HCT116 (cell line): ENCODE measurements at regions not wholly inside any gene's neighbourhood (a gene's known extent, or its start where the extent isn't known, plus 50 kb on each side); places are given as distances from the start of the nearest gene placed in this dataset.

ENCODE experiments used
- ATAC-seq: fragments of 200-7000 bp; cut with Tn5 transposase; 2 replicates; pipeline ENCODE4 v1.9.1; 2020; ENCODE audit warnings: mild to moderate bottlenecking, moderate library complexity
- BruUV-seq: library from RNA; stranded (reverse); fragments of 400-500 nt; replicated peaks from 2 replicates; lab custom pipeline; 2021; lab: Mats Ljungman, UMichigan
- CTCF ChIA-PET: fragments of 300-600 bp; sonication (Branson Sonifier 250); formaldehyde crosslinking; loops from one replicate; lab custom pipeline; 2021; ENCODE audit warnings: antibody characterized with exemption; lab: Charles Lee
- POLR2A ChIA-PET: fragments of 300-600, 350-600 bp; sonication (Branson Sonifier 250); formaldehyde crosslinking; loops from one replicate; lab custom pipeline; 2021; ENCODE audit warnings: antibody characterized with exemption; lab: Charles Lee
- RAD21 ChIA-PET, 2 experiments: fragments of 300-600 bp; sonication (Branson Sonifier 250); formaldehyde crosslinking; loops; one replicate each; lab custom pipeline; 2023; ENCODE audit warnings: low total read pairs in 2 of 2; ENCODE audit not compliant: uncharacterized antibody in 2 of 2, unreplicated experiment in 2 of 2, low non-redundant PET in 1 of 2; lab: Charles Lee
- DNase-seq: peaks from one replicate; pipeline ENCODE4 v3.0.0-alpha.2; 2010; ENCODE audit warnings: low read depth, low spot score
- H2AFZ ChIP-seq: fragments of 200-600 bp; shearing (Covaris generic), sonication (generic); 2 replicates; pipeline ENCODE4 v1.6.1; 2017; ENCODE audit warnings: low read depth, mixed run types, mixed read lengths, antibody characterized with exemption, low read length; ENCODE audit not compliant: poor library complexity, severe bottlenecking
- H3K27ac ChIP-seq: 2 replicates; pipeline ENCODE4 v1.5.1; 2012; ENCODE audit warnings: low read depth, low read length
- H3K27me3 ChIP-seq: fragments of 200-600 bp; sonication (generic); 2 replicates; pipeline ENCODE4 v1.6.1; 2016; ENCODE audit warnings: mixed run types, low read length, mixed read lengths; ENCODE audit not compliant: insufficient read depth
- H3K36me3 ChIP-seq, 2 experiments: fragments of 200-500 bp in 1 of 2; fragments of 200-600 bp in 1 of 2; sonication (Bioruptor generic) in 1 of 2; sonication (generic) in 1 of 2; 2 replicates each; pipeline versions ENCODE4 v1.5.1 to v1.6.1; 2014 to 2016; ENCODE audit warnings: low read length in 2 of 2, inconsistent platforms in 1 of 2, mixed read lengths in 1 of 2, mixed run types in 1 of 2; ENCODE audit not compliant: insufficient read depth in 2 of 2, control insufficient read depth in 1 of 2
- H3K4me1 ChIP-seq, 2 experiments: fragments of 200-600 bp in 1 of 2; sonication (generic) in 1 of 2; 2 replicates each; pipeline versions ENCODE4 v1.5.1 to v1.6.1; 2012 to 2017; ENCODE audit warnings: low read length in 2 of 2, inconsistent platforms in 1 of 2, mild to moderate bottlenecking in 1 of 2, mixed read lengths in 1 of 2, mixed run types in 1 of 2, moderate library complexity in 1 of 2; ENCODE audit not compliant: insufficient read depth in 2 of 2, control insufficient read depth in 1 of 2
- H3K4me2 ChIP-seq: fragments of 200-600 bp; sonication (generic); 2 replicates; pipeline ENCODE4 v1.6.1; 2017; ENCODE audit warnings: mixed run types, low read length, mixed read lengths
- H3K4me3 ChIP-seq, 2 experiments: fragments of 200-600 bp in 1 of 2; sonication (generic) in 1 of 2; replicated peaks in 1 of 2; 2 replicates each; pipeline ENCODE4 v1.5.1; 2011 to 2016; ENCODE audit warnings: low read length in 2 of 2, control low read depth in 1 of 2, low read depth in 1 of 2, mild to moderate bottlenecking in 1 of 2, mixed read lengths in 1 of 2, mixed run types in 1 of 2
- H3K79me2 ChIP-seq: fragments of 200-600 bp; sonication (generic); 2 replicates; pipeline ENCODE4 v1.6.1; 2017; ENCODE audit warnings: mild to moderate bottlenecking, mixed run types, low read length, moderate library complexity, mixed read lengths; ENCODE audit not compliant: insufficient read depth
- H3K9ac ChIP-seq: fragments of 200-600 bp; sonication (generic); 2 replicates; pipeline ENCODE4 v1.6.1; 2016; ENCODE audit warnings: low read length, mixed read lengths
- H3K9me2 ChIP-seq: fragments of 200-600 bp; sonication (generic), shearing (Covaris generic); 2 replicates; pipeline ENCODE4 v1.6.1; 2017; ENCODE audit warnings: mixed run types, mild to moderate bottlenecking, moderate library complexity; ENCODE audit not compliant: insufficient read depth
- H3K9me3 ChIP-seq, 2 experiments: fragments of 200-500 bp in 1 of 2; fragments of 200-600 bp in 1 of 2; sonication (Bioruptor generic) in 1 of 2; sonication (generic) in 1 of 2; 2 replicates each; pipeline ENCODE4 v1.6.1; 2014 to 2017; ENCODE audit warnings: low read length in 2 of 2, mixed read lengths in 2 of 2, inconsistent platforms in 1 of 2, low read depth in 1 of 2, mild to moderate bottlenecking in 1 of 2, mixed run types in 1 of 2, moderate library complexity in 1 of 2; ENCODE audit not compliant: control insufficient read depth in 1 of 2, insufficient read depth in 1 of 2
- H4K20me1 ChIP-seq: fragments of 200-600 bp; sonication (generic), shearing (Covaris generic); 2 replicates; pipeline ENCODE4 v1.6.1; 2017; ENCODE audit warnings: mixed run types, mild to moderate bottlenecking, moderate library complexity; ENCODE audit not compliant: insufficient read depth
- ATF3 ChIP-seq: IDR thresholded peaks from 2 replicates; pipeline ENCODE4 v1.6.1; 2012
- CBX3 ChIP-seq: IDR thresholded peaks from 2 replicates; pipeline ENCODE4 v1.6.1; 2012; ENCODE audit warnings: low read depth
- CEBPB ChIP-seq: IDR thresholded peaks from 2 replicates; pipeline ENCODE4 v1.6.1; 2012; ENCODE audit warnings: low read depth
- CTCF ChIP-seq, 3 experiments: fragments of 200-600 bp in 1 of 3; sonication (generic) in 1 of 3; IDR thresholded peaks in 2 of 3; conservative IDR thresholded peaks in 1 of 3; 2 replicates each; pipeline ENCODE4 v1.5.1; 2012 to 2017; ENCODE audit warnings: low read depth in 2 of 3, low read length in 2 of 3, antibody characterized with exemption in 1 of 3, borderline replicate concordance in 1 of 3, control low read depth in 1 of 3, mild to moderate bottlenecking in 1 of 3, mixed read lengths in 1 of 3, mixed run types in 1 of 3, moderate library complexity in 1 of 3; ENCODE audit not compliant: insufficient read depth in 1 of 3
- EGR1 ChIP-seq: IDR thresholded peaks from 2 replicates; pipeline ENCODE4 v1.6.1; 2012; ENCODE audit warnings: low read depth
- ELF1 ChIP-seq: IDR thresholded peaks from 2 replicates; pipeline ENCODE4 v1.6.1; 2012; ENCODE audit warnings: low read depth, borderline replicate concordance
- EZH2 ChIP-seq: fragments of 200-600 bp; sonication (generic); IDR thresholded peaks from 2 replicates; pipeline ENCODE4 v1.6.1; 2017; ENCODE audit warnings: antibody characterized with exemption, mixed run types
- EZH2phosphoT487 ChIP-seq: fragments of 200-600 bp; IDR thresholded peaks from 2 replicates; pipeline ENCODE4 v1.6.1; 2018; ENCODE audit warnings: antibody characterized with exemption, borderline replicate concordance
- FOSL1 ChIP-seq: IDR thresholded peaks from 2 replicates; pipeline ENCODE4 v1.6.1; 2012; ENCODE audit warnings: low read depth
- JUND ChIP-seq: IDR thresholded peaks from 2 replicates; pipeline ENCODE4 v1.6.1; 2012
- MAX ChIP-seq: IDR thresholded peaks from 2 replicates; pipeline ENCODE4 v1.6.1; 2012
- POLR2A ChIP-seq: IDR thresholded peaks from 2 replicates; pipeline ENCODE4 v1.7.0; 2011; ENCODE audit warnings: borderline replicate concordance; ENCODE audit not compliant: insufficient read depth, insufficient read length; ENCODE audit errors: extremely low read depth
- POLR2AphosphoS5 ChIP-seq: IDR thresholded peaks from 2 replicates; pipeline ENCODE4 v1.6.1; 2011; ENCODE audit warnings: mild to moderate bottlenecking, low read depth, low read length, moderate library complexity
- RAD21 ChIP-seq: IDR thresholded peaks from 2 replicates; pipeline ENCODE4 v1.6.1; 2012; ENCODE audit warnings: low read depth, mild to moderate bottlenecking
- REST ChIP-seq: IDR thresholded peaks from 2 replicates; pipeline ENCODE4 v1.6.1; 2012; ENCODE audit warnings: low read depth
- SIN3A ChIP-seq: IDR thresholded peaks from 2 replicates; pipeline ENCODE4 v1.6.1; 2012; ENCODE audit warnings: low read depth
- SP1 ChIP-seq: IDR thresholded peaks from 2 replicates; pipeline ENCODE4 v1.6.1; 2012; ENCODE audit warnings: low read depth
- SRF ChIP-seq: IDR thresholded peaks from 2 replicates; pipeline ENCODE4 v1.6.1; 2012; ENCODE audit warnings: low read depth
- TCF7L2 ChIP-seq: IDR thresholded peaks from 2 replicates; pipeline ENCODE4 v1.7.0; 2011; ENCODE audit warnings: borderline replicate concordance, inconsistent platforms; ENCODE audit not compliant: insufficient read depth, insufficient read length; ENCODE audit errors: extremely low read depth
- ZBTB33 ChIP-seq: IDR thresholded peaks from 2 replicates; pipeline ENCODE4 v1.6.1; 2011; ENCODE audit warnings: mild to moderate bottlenecking, low read length, moderate library complexity; ENCODE audit not compliant: insufficient replicate concordance; ENCODE audit errors: extremely low read depth
- intact Hi-C: fragments of 100-400 bp; cut with micrococcal nuclease; formaldehyde crosslinking; loops from 2 replicates; pipeline ENCODE4 v1.10.0; 2022

GRCh38 chr7:88693131-88693530 lies 66.4 kb upstream of the ZNF804B start:
- H3K4me3 ChIP-seq = no peak overlapping the region
- no peak overlapping the region for H2AFZ ChIP-seq
- no peak overlapping the region for H3K9ac ChIP-seq
- no peak for TF ChIP-seq EZH2
- no peak for TF ChIP-seq ZBTB33
- TF ChIP-seq ELF1 = no peak
- TF ChIP-seq REST = no peak
- TF ChIP-seq ATF3 = no peak
- no peak for TF ChIP-seq SIN3A
- no peak for TF ChIP-seq POLR2AphosphoS5
- TF ChIP-seq SP1 = no peak
- TF ChIP-seq FOSL1 = no peak
- no peak for TF ChIP-seq POLR2A
- no peak for TF ChIP-seq TCF7L2
- no peak for TF ChIP-seq RAD21
- no peak for TF ChIP-seq JUND
- no peak for TF ChIP-seq EZH2phosphoT487
- no peak for TF ChIP-seq MAX
- TF ChIP-seq CBX3 = no peak
- no peak for TF ChIP-seq CEBPB
- no peak for TF ChIP-seq CTCF (IDR thresholded peaks at IDR 0.05 in 2 of 3, conservative IDR thresholded peaks at IDR 0.05 in 1 of 3; ENCODE audit: borderline replicate concordance in 1 of 3, insufficient read depth in 1 of 3, low read depth in 2 of 3, low read length in 2 of 3)
- TF ChIP-seq EGR1 = no peak
- TF ChIP-seq SRF = no peak
- TF ChIP-seq, all 23 proteins: peak for 0
- H3K79me2 ChIP-seq = no peaks in the 10 kb centered on the region
- DNase-seq (no peak), ATAC-seq (no peak)
- no peak overlapping the region for H3K4me2 ChIP-seq
- H4K20me1 ChIP-seq = no peaks in the 10 kb centered on the region
- H3K9me2 ChIP-seq = no peaks in the 10 kb centered on the region
- H3K4me1 ChIP-seq = no peaks in the 10 kb centered on the region
- ChIA-PET RAD21 (no interaction called here), POLR2A (no interaction called here), CTCF (no interaction called here)
- no TSS peak for BruUV-seq
- intact Hi-C loops = no loop called here
- H3K36me3 ChIP-seq = no peaks in the 10 kb centered on the region
- H3K27ac ChIP-seq = no peak overlapping the region
- H3K27me3 ChIP-seq = no peaks in the 10 kb centered on the region
- H3K9me3 ChIP-seq = no peaks in the 10 kb centered on the region
